HT1080 (cell line): ENCODE measurements at regions not wholly inside any gene's neighbourhood (a gene's known extent, or its start where the extent isn't known, plus 50 kb on each side); places are given as distances from the start of the nearest gene placed in this dataset.

Experiments
- DNase-seq: peaks from one replicate; pipeline ENCODE4 v3.0.0-alpha.2; 2015; ENCODE audit warnings: low read depth

DNA sequence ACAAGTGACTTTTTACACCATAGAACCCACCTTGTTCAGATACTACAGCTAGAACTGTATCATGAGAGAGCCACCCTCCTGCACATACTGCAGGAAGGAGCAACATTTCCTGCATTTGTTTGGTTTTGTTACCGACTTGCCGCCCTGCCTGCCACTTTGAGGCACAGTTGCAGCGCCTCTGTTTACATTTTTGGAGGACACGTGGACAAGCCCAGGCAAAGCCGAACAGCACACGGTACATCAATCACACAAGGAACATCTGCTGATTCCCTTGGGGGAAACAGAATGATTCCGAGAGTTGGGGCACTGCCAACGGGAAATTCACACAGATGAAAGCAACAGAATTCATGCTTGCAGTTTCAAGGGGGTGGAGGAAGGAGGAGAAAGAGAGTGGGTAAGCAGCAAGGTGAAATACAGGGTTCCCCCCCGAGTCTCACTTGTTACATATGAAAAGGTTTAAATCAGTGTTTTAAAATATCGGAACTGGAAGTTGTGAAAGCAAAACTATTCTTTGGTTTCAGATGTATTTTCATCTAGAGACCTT, 110.7 kb downstream of the BTG1 start:
- DNase-seq, result peak; percentile 44

DNA sequence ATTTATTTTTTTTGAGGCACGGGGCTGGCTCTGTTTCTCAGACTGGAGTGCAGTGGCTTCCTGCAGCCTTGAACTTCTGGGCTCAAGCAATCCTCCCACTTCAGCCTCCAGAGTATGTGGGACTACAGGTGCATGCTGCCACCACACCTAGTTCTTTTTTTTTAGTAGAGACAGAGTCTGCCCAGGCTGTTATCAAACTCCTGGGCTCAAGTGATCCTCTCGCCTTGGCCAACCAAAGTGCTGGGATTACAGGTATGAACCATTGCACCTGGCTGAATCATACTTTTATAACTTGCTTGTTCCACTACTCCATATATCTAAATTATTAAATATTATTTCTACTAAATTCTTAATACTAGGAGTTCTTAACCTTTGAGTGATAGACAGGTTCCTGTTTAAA, 111.6 kb downstream of the BTG1 start:
- no peak for DNase-seq

- no peak for DNase-seq
Measured at GRCh38 chr12:92032965-92033364, 112.7 kb downstream of the BTG1 start.

- no peak for DNase-seq
Measured at GRCh38 chr12:92032101-92032500, 113.5 kb downstream of the BTG1 start.

DNA sequence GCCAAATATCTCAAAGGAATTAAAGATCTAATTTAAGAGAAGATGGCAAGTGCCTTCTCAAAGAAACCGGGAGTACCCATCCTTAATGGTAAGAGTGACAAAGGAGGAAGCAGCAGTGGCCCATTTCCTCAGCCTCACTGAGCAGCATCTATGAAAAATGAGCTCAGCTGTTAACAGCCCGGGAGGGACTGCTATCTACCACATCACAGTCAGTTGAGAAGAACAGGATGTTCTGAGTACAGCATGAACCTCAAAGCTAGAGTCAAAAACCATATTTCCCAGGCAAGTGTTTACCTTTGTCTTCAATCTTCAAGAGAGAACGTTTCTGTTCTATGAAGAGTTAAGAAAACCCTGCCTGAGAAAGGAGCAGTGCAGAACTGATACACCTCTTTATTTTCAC, 115.0 kb downstream of the BTG1 start:
- no peak for DNase-seq

DNA sequence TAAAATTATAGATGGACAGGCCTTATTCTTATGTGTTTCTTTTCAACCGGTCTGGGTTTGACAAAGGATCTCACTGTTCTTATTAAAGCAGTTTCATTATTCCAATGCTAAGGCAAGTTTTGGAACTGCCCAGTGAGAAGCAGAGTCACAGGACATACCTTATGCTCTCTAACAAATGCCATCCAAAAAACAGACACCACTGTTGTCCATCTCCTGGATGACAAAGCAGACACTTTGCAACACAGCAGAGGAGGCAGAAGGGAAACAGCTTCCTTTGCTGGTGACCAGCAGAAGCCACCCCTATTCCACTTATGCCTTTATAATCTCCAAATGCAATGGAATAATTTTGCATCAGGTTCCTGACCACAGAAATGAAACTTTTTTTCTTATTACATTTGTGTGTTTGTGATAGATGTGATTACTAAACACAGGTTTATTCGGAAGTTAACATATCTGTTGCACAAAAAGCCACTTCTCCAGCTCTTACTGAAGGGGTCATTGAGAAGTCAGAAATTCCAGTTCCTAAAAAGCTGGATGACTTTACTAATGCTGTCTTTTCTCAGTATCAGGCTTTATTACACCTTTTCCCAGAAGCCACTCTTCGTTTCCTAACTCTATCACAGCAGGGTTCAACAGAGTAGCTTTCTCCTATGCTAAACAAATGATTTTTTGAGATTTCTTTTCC, 115.6 kb downstream of the BTG1 start:
- DNase-seq, result no peak

DNA sequence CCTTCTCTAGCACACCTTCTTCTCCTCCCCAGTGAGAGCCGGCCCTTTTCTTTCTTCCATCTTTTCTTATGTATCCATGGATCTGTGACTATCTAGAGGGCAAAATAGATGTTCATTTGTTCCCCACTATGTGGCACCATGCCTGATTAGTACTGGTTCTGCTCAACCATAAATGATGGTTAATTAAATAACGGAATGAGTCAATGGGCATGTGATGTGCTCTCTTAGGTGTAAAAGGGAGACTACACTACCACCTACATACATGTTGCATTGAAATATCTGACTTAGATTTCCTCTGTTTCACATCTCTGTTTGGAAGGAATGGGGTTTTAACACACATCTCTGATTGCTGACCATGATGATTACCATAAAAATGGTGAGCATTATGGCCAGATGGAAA, 116.5 kb downstream of the BTG1 start:
- DNase-seq, result no peak

GRCh38 chr12:92028441-92028709, 117.3 kb downstream of the BTG1 start:
- DNase-seq, result peak; percentile 20

DNA sequence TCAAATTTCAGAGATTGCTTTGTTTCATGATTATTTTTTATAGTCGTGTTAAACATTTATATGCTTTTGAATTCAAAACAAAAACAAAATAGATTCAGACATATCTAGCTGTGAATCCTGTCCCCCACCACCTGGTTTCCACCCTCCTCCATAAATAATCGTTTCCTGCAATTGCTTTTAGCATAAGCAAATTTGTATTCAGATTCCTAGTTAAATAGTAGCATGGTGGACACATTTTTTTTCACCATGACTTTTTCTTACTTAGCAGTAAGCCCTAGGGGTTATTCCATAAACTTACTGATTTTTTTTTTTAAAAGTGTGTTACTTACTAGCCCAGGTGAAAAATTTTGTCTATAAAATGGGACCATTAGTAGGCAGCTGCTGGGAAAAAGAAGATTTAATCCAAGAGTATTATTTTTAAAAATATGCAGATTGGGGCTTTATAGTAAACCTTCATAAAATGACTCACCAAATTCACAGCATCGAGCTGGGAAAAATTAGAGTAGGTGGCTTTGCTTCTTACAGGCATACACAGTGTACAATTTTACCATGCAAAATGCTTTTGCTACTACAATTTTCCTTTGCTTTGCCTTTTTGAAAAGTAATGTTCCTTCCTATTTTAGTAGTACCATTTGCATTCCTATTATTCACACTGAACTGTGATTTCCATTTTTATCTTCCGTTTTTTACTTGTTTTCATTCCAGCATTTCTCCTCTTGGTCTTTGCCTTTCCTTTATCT, 117.8 kb downstream of the BTG1 start:
- DNase-seq, result no peak

DNA sequence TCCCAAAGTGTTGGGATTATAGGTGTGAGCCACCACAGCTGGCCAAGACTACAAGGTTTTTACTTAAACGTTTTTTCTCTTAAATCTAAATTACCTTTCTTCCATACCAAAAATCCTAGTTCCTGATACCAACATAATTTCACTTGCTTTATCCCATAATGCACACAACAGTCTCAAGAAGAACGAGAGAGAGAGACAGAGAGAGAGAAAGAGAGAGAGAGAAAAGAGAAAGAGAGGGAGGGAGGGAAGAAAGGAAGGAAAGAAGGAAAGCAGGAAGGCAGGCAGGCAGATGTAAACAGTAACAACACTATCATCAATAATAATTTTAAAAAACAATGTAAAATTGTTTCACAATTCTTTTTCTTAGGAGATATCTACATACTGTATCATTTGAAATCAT, 118.4 kb downstream of the BTG1 start:
- DNase-seq, result no peak

GRCh38 chr12:92025462-92026207, 120.0 kb downstream of the BTG1 start:
- DNase-seq, result no peak

DNA sequence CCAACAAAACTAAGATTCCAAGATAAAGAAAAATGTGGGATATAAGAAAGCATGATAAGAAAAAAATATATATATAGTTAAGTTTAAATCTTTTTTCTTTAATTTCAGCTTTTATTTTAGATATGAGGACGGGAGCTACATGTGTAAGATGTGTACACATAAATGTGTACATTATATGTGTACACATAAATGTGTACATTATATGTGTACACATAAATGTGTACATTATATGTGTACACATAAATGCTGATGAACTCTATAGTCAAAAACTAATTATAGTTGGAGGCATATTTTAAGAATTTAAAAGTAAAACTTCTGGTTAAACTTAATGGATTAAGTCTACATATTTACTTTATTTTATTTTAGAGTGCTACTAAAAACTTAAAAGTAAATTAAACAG, 123.6 kb downstream of the BTG1 start:
- DNase-seq, result no peak

DNA sequence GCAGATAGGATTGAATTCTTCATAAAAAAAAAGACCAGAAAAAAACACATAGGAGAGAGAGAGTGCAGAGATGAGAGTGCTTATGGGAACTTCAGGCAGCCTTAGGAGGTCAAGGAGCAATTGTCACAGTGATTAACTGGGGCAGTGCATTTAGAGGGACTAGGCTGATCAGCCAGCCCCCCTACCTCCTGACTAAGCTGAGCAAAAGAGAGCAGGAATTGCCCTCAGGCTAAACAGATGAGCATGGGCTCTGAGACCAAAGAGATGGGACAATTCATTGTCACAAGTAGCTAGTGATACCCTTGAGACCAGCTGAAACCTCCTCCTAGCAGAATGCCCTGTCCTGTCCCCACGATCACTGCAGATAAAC, 124.0 kb downstream of the BTG1 start:
- DNase-seq, result no peak

DNA sequence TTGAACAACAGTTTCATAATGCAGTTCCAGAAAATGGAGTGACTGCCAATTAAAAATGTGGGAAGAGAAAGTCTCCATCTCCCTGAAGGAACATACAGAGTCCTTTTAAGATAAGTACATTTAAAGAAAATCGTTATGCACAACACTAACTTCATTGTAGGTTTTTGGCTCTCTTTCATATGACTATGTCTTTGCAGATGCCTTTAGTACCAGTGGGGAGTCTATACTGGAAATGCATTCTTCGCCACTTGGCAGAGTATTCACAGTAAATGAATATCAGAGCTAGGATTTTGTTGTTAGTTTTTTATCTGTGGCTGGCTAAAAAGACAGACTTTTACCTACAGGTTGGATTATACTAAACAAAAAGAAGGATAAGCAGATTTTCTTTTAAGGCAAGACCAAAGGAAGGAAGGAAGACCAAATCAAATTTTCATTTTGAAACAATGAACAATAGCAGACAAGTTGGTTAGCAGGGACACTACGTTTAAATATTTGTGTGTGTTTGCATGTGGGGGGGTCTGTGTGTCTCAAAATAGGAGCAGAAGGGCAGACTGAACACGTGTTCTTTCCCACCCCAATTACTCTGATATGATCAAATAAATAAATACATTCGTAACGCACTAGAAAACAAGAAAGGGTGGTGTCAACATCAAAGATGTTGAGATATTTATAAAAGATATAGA, 124.5 kb downstream of the BTG1 start:
- DNase-seq, result no peak

- DNase-seq, result no peak
Measured at GRCh38 chr12:92019491-92020277, 126.0 kb downstream of the BTG1 start.

DNA sequence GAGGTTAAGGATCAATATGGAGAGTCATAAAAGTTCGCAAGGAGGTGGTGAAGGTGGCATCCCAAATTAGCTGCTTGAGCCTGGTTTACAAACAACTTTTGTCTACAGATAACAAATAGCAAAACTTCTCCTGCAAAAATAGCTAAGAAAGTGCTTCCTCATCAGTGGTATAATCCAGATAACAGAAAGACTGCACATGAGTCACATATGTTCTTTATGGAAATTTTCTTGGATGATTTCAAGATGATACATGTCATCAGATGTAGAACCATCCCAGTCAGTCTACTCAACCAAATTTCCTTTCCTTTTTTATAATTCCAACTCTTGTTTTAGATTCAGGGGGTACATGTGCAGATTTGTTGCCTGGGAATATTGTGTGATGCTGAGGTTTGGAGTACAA, 133.0 kb downstream of the BTG1 start:
- DNase-seq, result no peak

DNA sequence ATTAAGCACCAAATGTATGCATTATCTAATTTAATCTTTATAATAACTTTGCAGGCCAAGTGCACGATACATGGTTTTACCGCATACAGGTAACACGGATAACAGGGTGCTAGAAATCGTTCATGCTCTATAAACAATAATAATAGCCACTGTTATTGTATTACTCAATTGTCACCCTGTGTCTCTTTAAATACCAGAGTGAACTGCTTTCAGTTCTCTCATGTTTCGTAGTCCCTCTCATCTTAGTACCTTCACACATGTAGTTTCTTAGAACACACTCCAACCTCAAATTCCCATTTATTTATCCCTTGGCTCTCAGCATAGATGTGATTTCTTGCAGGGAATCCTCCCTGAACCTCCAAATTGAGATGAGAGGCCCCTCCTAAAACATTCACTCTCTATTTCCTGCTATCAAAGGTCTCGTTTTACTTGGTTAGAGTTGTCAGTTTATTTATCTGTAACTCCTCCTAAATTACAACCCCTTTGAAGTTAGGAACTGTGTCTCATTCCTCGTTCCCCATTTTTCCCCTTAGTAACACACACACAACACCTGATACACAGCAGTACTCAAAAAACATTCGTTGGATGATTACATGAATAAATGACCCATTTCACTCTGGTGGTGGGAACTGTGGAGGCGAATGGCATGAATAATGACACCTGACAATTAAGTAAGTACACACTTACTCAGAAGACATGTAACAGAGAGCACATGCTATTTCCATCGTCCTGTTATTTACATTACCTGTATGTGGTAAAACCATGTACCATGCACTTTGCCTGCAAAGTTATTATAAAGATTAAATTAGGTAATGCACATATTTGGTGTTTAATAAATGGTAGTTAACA, 134.6 kb downstream of the BTG1 start:
- DNase-seq, result no peak

DNA sequence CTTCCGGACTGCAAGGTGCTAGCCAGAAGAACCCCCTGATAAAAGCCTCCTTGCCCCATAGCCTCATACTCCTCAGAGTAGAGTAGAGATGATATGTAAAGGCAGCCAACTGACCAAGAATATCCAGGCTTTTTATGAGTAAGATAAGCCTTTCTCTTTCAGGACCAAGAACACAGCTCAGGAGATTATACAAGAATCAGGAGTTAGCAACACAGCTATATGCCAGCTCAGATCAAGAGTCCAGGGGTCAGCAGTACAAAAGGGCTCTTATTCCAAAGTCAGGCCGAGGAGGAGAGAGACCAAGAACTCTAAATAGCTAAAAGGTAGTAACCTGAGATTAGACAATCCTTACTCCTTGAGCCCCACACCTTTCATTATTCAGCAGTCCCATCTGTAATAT, 135.3 kb downstream of the BTG1 start:
- DNase-seq, result no peak

GRCh38 chr12:92008345-92008744, 137.3 kb downstream of the BTG1 start:
- no peak for DNase-seq

GRCh38 chr12:92007787-92008186, 137.9 kb downstream of the BTG1 start:
- no peak for DNase-seq
